ENCODE measurements at regions not wholly inside any gene's neighbourhood (a gene's known extent, or its start where the extent isn't known, plus 50 kb on each side); places are given as distances from the start of the nearest gene placed in this dataset.

GRCh38 chr2:41912776-41913175 is 135.0 kb upstream of the PKDCC start:
- ChIA-PET RAD21 (ENCODE audit: unreplicated experiment) (no interaction called here), CTCF (no interaction called here), POLR2A (no interaction called here), SMC1A (ENCODE audit: uncharacterized antibody, unreplicated experiment) (interaction anchor here (0.6 kb wide), 1 partner anchor 8 kb away, joined by 3 read pairs; no protein-coding TSS in a partner anchor)
- Histone ChIP-seq H3K9ac (ENCODE audit: control insufficient read depth, insufficient read depth, low read length) (no peak overlapping the region), H3K4me3 (no peak overlapping the region), H3K27me3 (replicated peaks in 1 of 2; ENCODE audit: control insufficient read depth in 2 of 2, insufficient read depth in 2 of 2, low read length in 1 of 2) (peaks cover 0 to 2% of the 10 kb centered on the region in 2 experiments; a peak in 1 of 4 replicates), H3K4me1 (ENCODE audit: control insufficient read depth, insufficient read depth, low read length) (no peaks in the 10 kb centered on the region), H3K79me2 (ENCODE audit: control insufficient read depth, insufficient read depth, low read length) (no peaks in the 10 kb centered on the region), H4K20me1 (ENCODE audit: control insufficient read depth, insufficient read depth) (no peaks in the 10 kb centered on the region), H3K27ac (ENCODE audit: control insufficient read depth, insufficient read depth) (no peak overlapping the region), H3K9me3 (replicated peaks; ENCODE audit: control insufficient read depth, insufficient read depth, low read length) (no peaks in the 10 kb centered on the region; the same call in 2 of the 3 replicates), H3K4me2 (ENCODE audit: control insufficient read depth, insufficient read depth) (no peak overlapping the region), H3K36me3 (ENCODE audit: control insufficient read depth in 2 of 2, insufficient read depth in 2 of 2, low read length in 1 of 2) (no peaks in the 10 kb centered on the region), H2AFZ (ENCODE audit: control insufficient read depth, low read depth, low read length) (no peak overlapping the region)
- TF ChIP-seq CBX3 (IDR thresholded peaks at IDR 0.05; ENCODE audit: borderline replicate concordance, low read depth) (no peak), ATF7 (IDR thresholded peaks at IDR 0.05; ENCODE audit: low read depth) (no peak), SIN3A (IDR thresholded peaks at IDR 0.05; ENCODE audit: low read depth, low read length) (no peak), WRNIP1 (IDR thresholded peaks at IDR 0.05; ENCODE audit: borderline replicate concordance, low read depth, low read length) (no peak), NR2C1 (IDR thresholded peaks at IDR 0.05) (no peak), ZNF207 (IDR thresholded peaks at IDR 0.05; ENCODE audit: borderline replicate concordance) (no peak), IKZF1 (conservative IDR thresholded peaks at IDR 0.05) (no peak), SKIL (IDR thresholded peaks at IDR 0.05; ENCODE audit: low read depth, poor library complexity, severe bottlenecking) (no peak), CBX5 (IDR thresholded peaks at IDR 0.05; ENCODE audit: low read depth) (no peak), SMAD5 (IDR thresholded peaks at IDR 0.05; ENCODE audit: low read depth) (no peak), CHD2 (IDR thresholded peaks at IDR 0.05; ENCODE audit: borderline replicate concordance, low read depth, low read length) (no peak), MTA2 (IDR thresholded peaks at IDR 0.05; ENCODE audit: low read depth) (no peak), POLR2A (IDR thresholded peaks at IDR 0.05; ENCODE audit: low read depth, low read length) (no peak), PAX8 (IDR thresholded peaks at IDR 0.05) (no peak), SREBF2 (IDR thresholded peaks at IDR 0.05; ENCODE audit: low read length) (no peak), BACH1 (IDR thresholded peaks at IDR 0.05; ENCODE audit: borderline replicate concordance) (no peak), RB1 (IDR thresholded peaks at IDR 0.05; ENCODE audit: borderline replicate concordance) (no peak), CUX1 (IDR thresholded peaks at IDR 0.05; ENCODE audit: insufficient replicate concordance, low read depth, low read length) (no peak), CREM (IDR thresholded peaks at IDR 0.05; ENCODE audit: low read depth) (no peak), HDGF (IDR thresholded peaks at IDR 0.05) (no peak)
- WGBS (ENCODE audit: insufficient coverage, insufficient replicate concordance, low lambda C conversion rate, missing lambda C conversion rate) = 98% methylated on average over 2 of the region's 2 CpGs
- in situ Hi-C loops (cut with MboI) = no loop called here
- intact Hi-C loops (cut with micrococcal nuclease; ENCODE audit: unreplicated experiment) = no loop called here
- DNase-seq (ENCODE audit: low read depth, low spot score) (no peak), FAIRE-seq (no peak), ATAC-seq (no peak)
- no TSS peak for BruUV-seq (replicated peaks)

Data from GM12878 (cell line).